ENCODE measurements at regions not wholly inside any gene's neighbourhood (a gene's known extent, or its start where the extent isn't known, plus 50 kb on each side); places are given as distances from the start of the nearest gene placed in this dataset.
"Not testable (repeated sequence)": the region's sequence is repeated elsewhere in the genome, so short reads cannot be mapped to it uniquely, and the experiment has no call there.

GRCh38 chr17:56690441-56691291 lies 97.2 kb downstream of the NOG start:
- DNase-seq (ENCODE audit: low read depth) = no peak

- no peak for DNase-seq (ENCODE audit: low read depth)
Observed at GRCh38 chr17:56694825-56695224, 101.3 kb downstream of the NOG start.

GRCh38 chr17:56697190-56697589 lies 103.7 kb downstream of the NOG start:
- no peak for DNase-seq (ENCODE audit: low read depth)

- DNase-seq (ENCODE audit: low read depth) = no peak
Observed at GRCh38 chr17:56699186-56699894, 105.8 kb downstream of the NOG start.

- no peak for DNase-seq (ENCODE audit: low read depth)
Observed at GRCh38 chr17:56700919-56701420, 107.5 kb downstream of the NOG start.

- no peak for DNase-seq (ENCODE audit: low read depth)
Observed at GRCh38 chr17:56707312-56708219, 114.1 kb downstream of the NOG start.

- DNase-seq (ENCODE audit: low read depth) = no peak
Observed at GRCh38 chr17:56708220-56708558, 114.7 kb downstream of the NOG start.

- DNase-seq (ENCODE audit: low read depth) = no peak
Observed at GRCh38 chr17:56708670-56709410, 115.3 kb downstream of the NOG start.

GRCh38 chr17:56710986-56711385 lies 117.5 kb downstream of the NOG start:
- DNase-seq (ENCODE audit: low read depth) = no peak

- peak; percentile 63 for DNase-seq (ENCODE audit: low read depth)
Observed at GRCh38 chr17:56715613-56716357, 117.9 kb downstream of the C17orf67 start.

- no peak for DNase-seq (ENCODE audit: low read depth)
Observed at GRCh38 chr17:56717471-56717870, 116.2 kb downstream of the C17orf67 start.

GRCh38 chr17:56718515-56718914 lies 115.2 kb downstream of the C17orf67 start:
- DNase-seq (ENCODE audit: low read depth) = no peak

GRCh38 chr17:56723421-56723820 lies 110.3 kb downstream of the C17orf67 start:
- DNase-seq (ENCODE audit: low read depth) = no peak

- DNase-seq (ENCODE audit: low read depth) = no peak
Observed at GRCh38 chr17:56724664-56725063, 109.1 kb downstream of the C17orf67 start.

GRCh38 chr17:56725144-56725543 lies 108.6 kb downstream of the C17orf67 start:
- DNase-seq (ENCODE audit: low read depth) = no peak

GRCh38 chr17:56727876-56728617 lies 105.7 kb downstream of the C17orf67 start:
- no peak for DNase-seq (ENCODE audit: low read depth)

- DNase-seq (ENCODE audit: low read depth) = not testable (repeated sequence)
Observed at GRCh38 chr17:56731096-56731495, 102.6 kb downstream of the C17orf67 start.

- no peak for DNase-seq (ENCODE audit: low read depth)
Observed at GRCh38 chr17:56733833-56734232, 99.9 kb downstream of the C17orf67 start.

GRCh38 chr17:56735842-56736241 lies 97.9 kb downstream of the C17orf67 start:
- no peak for DNase-seq (ENCODE audit: low read depth)

All from activated T-cell treated with anti-CD3 and anti-CD28 coated beads for 48 hours (primary cell).